Heart right ventricle (tissue), 16 donors: ENCODE measurements at regions not wholly inside any gene's neighbourhood (a gene's known extent, or its start where the extent isn't known, plus 50 kb on each side); places are given as distances from the start of the nearest gene placed in this dataset.
A peak's percentile ranks its signal among the peaks of the same experiment; 100 is the strongest.

ENCODE experiments used
- ATAC-seq, 8 donors: fragments of 200-7000 bp; cut with Tn5 transposase; one replicate each; pipeline ENCODE4 v1.9.1; 2020; ENCODE audit warnings: mild to moderate bottlenecking in 8 of 8, moderate library complexity in 8 of 8, moderate number of reproducible peaks in 1 of 8
- DNase-seq, 2 donors: peaks; one replicate each; pipeline ENCODE4 v3.0.0-alpha.2; 2020
- H3K27ac ChIP-seq, 10 donors: fragments of 200-600 bp; sonication (generic) in 2 of 10; one replicate each; pipeline versions ENCODE4 v1.5.0 to v1.8.0; 2020 to 2022; ENCODE audit warnings: mild to moderate bottlenecking in 3 of 10
- H3K27me3 ChIP-seq, 7 donors: fragments of 200-600 bp; one replicate each; pipeline ENCODE4 v1.8.0; 2021 to 2022; ENCODE audit warnings: mild to moderate bottlenecking in 2 of 7
- H3K36me3 ChIP-seq, 9 donors: fragments of 200-600 bp; sonication (generic) in 1 of 9; one replicate each; pipeline versions ENCODE4 v1.5.0 to v1.8.0; 2020 to 2022; ENCODE audit warnings: mild to moderate bottlenecking in 2 of 9
- H3K4me1 ChIP-seq, 9 donors: fragments of 200-600 bp; sonication (generic) in 1 of 9; one replicate each; pipeline versions ENCODE4 v1.5.0 to v1.8.0; 2020 to 2022; ENCODE audit warnings: mild to moderate bottlenecking in 4 of 9
- H3K4me3 ChIP-seq, 10 donors: fragments of 200-600 bp; sonication (generic) in 2 of 10; one replicate each; pipeline versions ENCODE4 v1.5.0 to v1.8.0; 2020 to 2022; ENCODE audit warnings: mild to moderate bottlenecking in 7 of 10, moderate library complexity in 2 of 10
- H3K9me3 ChIP-seq, 11 donors: fragments of 200-600 bp in 10 of 11; sonication (generic) in 2 of 11; one replicate each; pipeline versions ENCODE4 v1.5.0 to v1.8.0; 2013 to 2022; ENCODE audit warnings: mild to moderate bottlenecking in 2 of 11, control low read depth in 1 of 11, moderate library complexity in 1 of 11
- WGBS, 2 donors: extraction: QIAGEN DNeasy Blood & Tissue Kit; methylation state at CpG; one replicate each; pipeline ENCODE4 v1.1.7; 2013; ENCODE audit warnings: inconsistent platforms in 1 of 2; 5-methylcytosine and 5-hydroxymethylcytosine counted together
- intact Hi-C, 10 donors: fragments of 100-400 bp; cut with DNase I; formaldehyde crosslinking; loops; one replicate each; pipeline versions ENCODE4 v1.11.1 to v1.14.2; 2022
- TF ChIP-seq, protein P1 (sequence below), 9 donors: fragments of 200-600 bp; sonication (generic) in 2 of 9; IDR thresholded peaks; one replicate each; pipeline versions ENCODE4 v1.5.0 to v1.8.0; 2021 to 2022; ENCODE audit warnings: antibody characterized with exemption in 9 of 9, mild to moderate bottlenecking in 5 of 9, moderate library complexity in 1 of 9
- donor health status: Arrhythmogenic right ventricular cardiomyopathy.
- donor health status: ischemic (EF 13 %, LVEDD 7.1; RV severe dilation, severe dysfunction).
- donor health status: healthy with polysubstance abuse.
- donor health status: DM: no; HTN: yes; CAD: no.
- donor health status: DM: no; HTN: no; CAD: no.
- donor health status: ischemic (EF 25% LVEDD 6.9; RV normal size, moderate dysfunction).
- donor health status: ischemic (EF 25% LVEDD 5.7; RV mildly dilated, moderate dysfunction).
- donor health status: healthy.
- donor health status: DM: yes; HTN: yes; CAD: no.
- donor health status: Ischemic cardiomyopathy.
- donor health status: ischemic (EF 35%, LVEDD 5.7; RV mildly dilated, moderate dysfunction).
- donor health status: nonischemic (EF 11% LVEDD 7.7; RV severe dilation, severe dysfunction).
- donor health status: DM: yes; HTN: yes; CAD: no.
- donor health status: PGD.
- donor health status: ischemic (EF 29% LVEDD 5.4; RV normal size, mild dysfunction).
- donor health status: nonischemic (EF 23%, LVEDD 6.1; RV moderate dilation, normal function).

DNA sequence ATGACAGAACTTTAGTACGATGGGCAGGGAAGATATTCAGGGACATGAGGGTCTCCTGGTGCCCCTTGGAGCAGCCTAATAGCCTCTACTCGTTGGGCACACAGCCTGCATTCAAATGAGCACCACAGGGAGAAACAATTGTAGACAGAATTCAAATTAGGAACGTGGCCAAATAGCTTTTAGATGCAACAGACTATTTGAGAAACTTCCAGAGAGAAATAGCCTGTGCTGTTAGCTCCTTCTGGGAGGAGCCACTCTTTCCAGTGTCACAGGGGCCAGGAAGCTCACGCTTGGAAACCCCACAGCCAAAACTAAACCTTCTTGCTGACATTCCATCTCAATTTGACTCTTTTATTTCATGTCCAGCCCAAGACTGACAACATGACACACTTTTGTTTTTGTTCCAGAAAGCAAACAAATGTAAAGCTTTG is 114.5 kb downstream of the RPAP3 start:
- intact Hi-C loops = no loop called here
- 33% methylated on average over 4 of the region's 4 CpGs for WGBS, 2 donors
- Histone ChIP-seq H3K36me3 (no peaks in the 10 kb centered on the region), H3K9me3 (no peaks in the 10 kb centered on the region), H3K27me3 (no peaks in the 10 kb centered on the region), H3K4me1 (peaks cover 0 to 19% (median 12%) of the 10 kb centered on the region in 9 donors), H3K4me3 (no peak overlapping the region), H3K27ac (peak overlapping the region in 5 of 10 donors; percentile 1 to 46 (median 20))
- ATAC-seq = peak in 3 of 8 donors; percentile 51 to 84 (median 53)
- TF ChIP-seq, protein P1, sequence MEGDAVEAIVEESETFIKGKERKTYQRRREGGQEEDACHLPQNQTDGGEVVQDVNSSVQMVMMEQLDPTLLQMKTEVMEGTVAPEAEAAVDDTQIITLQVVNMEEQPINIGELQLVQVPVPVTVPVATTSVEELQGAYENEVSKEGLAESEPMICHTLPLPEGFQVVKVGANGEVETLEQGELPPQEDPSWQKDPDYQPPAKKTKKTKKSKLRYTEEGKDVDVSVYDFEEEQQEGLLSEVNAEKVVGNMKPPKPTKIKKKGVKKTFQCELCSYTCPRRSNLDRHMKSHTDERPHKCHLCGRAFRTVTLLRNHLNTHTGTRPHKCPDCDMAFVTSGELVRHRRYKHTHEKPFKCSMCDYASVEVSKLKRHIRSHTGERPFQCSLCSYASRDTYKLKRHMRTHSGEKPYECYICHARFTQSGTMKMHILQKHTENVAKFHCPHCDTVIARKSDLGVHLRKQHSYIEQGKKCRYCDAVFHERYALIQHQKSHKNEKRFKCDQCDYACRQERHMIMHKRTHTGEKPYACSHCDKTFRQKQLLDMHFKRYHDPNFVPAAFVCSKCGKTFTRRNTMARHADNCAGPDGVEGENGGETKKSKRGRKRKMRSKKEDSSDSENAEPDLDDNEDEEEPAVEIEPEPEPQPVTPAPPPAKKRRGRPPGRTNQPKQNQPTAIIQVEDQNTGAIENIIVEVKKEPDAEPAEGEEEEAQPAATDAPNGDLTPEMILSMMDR (IDR thresholded peaks at IDR 0.05) = no peak
- DNase-seq = no peak

DNA sequence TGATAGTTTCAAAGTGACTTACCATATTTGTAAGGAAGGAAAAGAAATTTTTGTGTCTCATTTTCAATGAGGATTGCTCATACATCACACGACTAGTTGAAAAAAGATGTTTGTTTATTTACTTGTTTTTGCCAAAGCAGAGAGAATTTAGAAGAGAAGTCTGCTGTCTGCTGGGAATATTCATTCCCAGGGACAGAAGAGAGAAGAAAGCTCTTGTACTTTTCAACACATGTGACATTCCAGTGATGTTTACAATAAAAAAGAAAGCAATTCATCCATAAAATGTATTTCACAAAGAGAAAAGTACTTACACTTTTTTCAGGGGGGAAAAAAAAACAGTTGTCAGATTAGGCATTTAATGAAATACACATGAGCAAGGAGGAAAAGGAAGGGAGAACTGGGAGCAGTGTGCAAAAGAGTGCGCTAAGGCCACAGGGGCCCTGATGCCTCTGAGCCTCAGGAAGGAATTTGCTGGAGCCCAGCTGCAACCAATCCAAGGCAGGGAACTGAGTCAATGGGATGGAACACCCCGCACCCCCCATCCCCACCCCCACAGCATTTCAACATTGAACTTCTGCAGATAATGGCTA is 115.0 kb downstream of the RPAP3 start:
- no peak for DNase-seq

GRCh38 chr12:47586952-47587669 is 118.7 kb downstream of the RPAP3 start:
- intact Hi-C loops = no loop called here
- TF ChIP-seq, protein P1 (IDR thresholded peaks at IDR 0.05) = no peak
- ATAC-seq (no peak), DNase-seq (no peak)
- H3K36me3 ChIP-seq = no peaks in the 10 kb centered on the region
- H3K9me3 ChIP-seq = no peaks in the 10 kb centered on the region
- no peak overlapping the region for H3K4me3 ChIP-seq
- H3K27me3 ChIP-seq = no peaks in the 10 kb centered on the region
- 85 to 91% methylated on average over 4 of the region's 4 CpGs for WGBS, 2 donors
- H3K27ac ChIP-seq = no peak overlapping the region
- peaks cover 0 to 19% (median 12%) of the 10 kb centered on the region in 9 donors for H3K4me1 ChIP-seq

More for the DNA sequence above, 115.0 kb downstream of the RPAP3 start:
- peak overlapping the region in 3 of 10 donors; percentile 1 to 46 (median 20) for H3K27ac ChIP-seq
- peaks cover 0 to 19% (median 12%) of the 10 kb centered on the region in 9 donors for H3K4me1 ChIP-seq
- H3K36me3 ChIP-seq = no peaks in the 10 kb centered on the region
- peak in 5 of 8 donors; percentile 55 to 91 (median 61) for ATAC-seq
- H3K4me3 ChIP-seq = no peak overlapping the region
- 33 to 50% methylated on average over 3 of the region's 3 CpGs for WGBS, 2 donors
- intact Hi-C loops = no loop called here
- no peaks in the 10 kb centered on the region for H3K9me3 ChIP-seq
- H3K27me3 ChIP-seq = no peaks in the 10 kb centered on the region
- TF ChIP-seq, protein P1 (IDR thresholded peaks at IDR 0.05) = no peak

DNA sequence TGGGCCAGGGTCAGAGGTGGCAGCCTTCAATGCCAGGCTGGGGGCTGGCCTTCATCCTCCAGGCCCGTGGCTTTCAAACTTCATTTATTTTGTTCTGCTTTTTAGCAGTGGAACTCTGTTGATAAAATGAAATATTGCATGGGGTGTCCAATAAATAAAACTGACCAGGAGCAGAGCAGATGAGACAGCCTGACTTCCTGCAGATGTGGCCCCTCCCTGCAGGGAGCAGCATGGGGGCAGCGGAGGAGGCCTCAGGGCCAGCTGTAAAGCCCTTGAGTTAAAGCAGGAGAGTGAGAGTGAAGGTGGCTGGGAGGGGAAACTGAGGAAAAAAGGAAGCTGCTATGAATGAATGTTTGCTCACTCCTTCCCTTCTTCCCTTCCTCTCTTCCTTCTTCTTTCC is 120.3 kb downstream of the RPAP3 start:
- no peak for DNase-seq
- H3K4me3 ChIP-seq = no peak overlapping the region
- WGBS, 2 donors = 80 to 85% methylated on average over 2 of the region's 2 CpGs
- H3K9me3 ChIP-seq = no peaks in the 10 kb centered on the region
- H3K27me3 ChIP-seq = no peaks in the 10 kb centered on the region
- no peak overlapping the region for H3K27ac ChIP-seq
- ATAC-seq = no peak
- no peaks in the 10 kb centered on the region for H3K36me3 ChIP-seq
- intact Hi-C loops = no loop called here
- TF ChIP-seq, protein P1 (IDR thresholded peaks at IDR 0.05) = no peak
- H3K4me1 ChIP-seq = peaks cover 0 to 3% (median 0%) of the 10 kb centered on the region in 9 donors
